Right lobe of liver (tissue), 4 donors: ENCODE measurements at regions not wholly inside any gene's neighbourhood (a gene's known extent, or its start where the extent isn't known, plus 50 kb on each side); places are given as distances from the start of the nearest gene placed in this dataset.

ENCODE experiments used
- POLR2A ChIP-seq: fragments of 450-650 bp; IDR thresholded peaks from one replicate; pipeline ENCODE4 v1.6.1; 2017; ENCODE audit warnings: antibody characterized with exemption, mild to moderate bottlenecking
- TF ChIP-seq, protein P1 (sequence below), 4 donors: fragments of 200-600 bp in 3 of 4; fragments of 450-650 bp in 1 of 4; IDR thresholded peaks; one replicate each; pipeline versions ENCODE4 v1.5.1 to v1.8.0; 2016 to 2022; ENCODE audit warnings: antibody characterized with exemption in 4 of 4, mild to moderate bottlenecking in 2 of 4
- donor health status: DM: no; HTN: no; CAD: no.
- donor health status: DM: no; HTN: no; CAD: no.
- donor health status: DM: no; HTN: yes; CAD: no.

DNA sequence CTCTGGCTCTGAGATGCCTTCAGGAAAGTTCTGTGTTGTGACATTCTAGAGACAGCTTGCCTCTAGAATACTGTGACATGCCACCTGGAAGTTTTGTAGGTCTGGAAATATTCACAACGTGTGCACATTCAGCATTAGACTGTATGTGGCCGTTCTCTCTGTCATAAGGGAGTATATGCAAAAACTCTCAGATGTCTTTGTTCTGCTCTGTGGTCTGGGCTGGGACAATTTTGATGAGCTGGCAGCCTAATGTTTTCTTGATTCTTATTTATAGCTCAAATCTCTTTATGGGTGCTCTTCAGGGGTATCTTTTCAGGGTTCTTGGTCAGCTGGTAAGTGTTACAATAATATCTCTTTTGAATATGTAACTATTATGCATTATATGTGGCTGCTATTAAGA is 355.1 kb downstream of the PAX1 start:
- TF ChIP-seq, protein P1, sequence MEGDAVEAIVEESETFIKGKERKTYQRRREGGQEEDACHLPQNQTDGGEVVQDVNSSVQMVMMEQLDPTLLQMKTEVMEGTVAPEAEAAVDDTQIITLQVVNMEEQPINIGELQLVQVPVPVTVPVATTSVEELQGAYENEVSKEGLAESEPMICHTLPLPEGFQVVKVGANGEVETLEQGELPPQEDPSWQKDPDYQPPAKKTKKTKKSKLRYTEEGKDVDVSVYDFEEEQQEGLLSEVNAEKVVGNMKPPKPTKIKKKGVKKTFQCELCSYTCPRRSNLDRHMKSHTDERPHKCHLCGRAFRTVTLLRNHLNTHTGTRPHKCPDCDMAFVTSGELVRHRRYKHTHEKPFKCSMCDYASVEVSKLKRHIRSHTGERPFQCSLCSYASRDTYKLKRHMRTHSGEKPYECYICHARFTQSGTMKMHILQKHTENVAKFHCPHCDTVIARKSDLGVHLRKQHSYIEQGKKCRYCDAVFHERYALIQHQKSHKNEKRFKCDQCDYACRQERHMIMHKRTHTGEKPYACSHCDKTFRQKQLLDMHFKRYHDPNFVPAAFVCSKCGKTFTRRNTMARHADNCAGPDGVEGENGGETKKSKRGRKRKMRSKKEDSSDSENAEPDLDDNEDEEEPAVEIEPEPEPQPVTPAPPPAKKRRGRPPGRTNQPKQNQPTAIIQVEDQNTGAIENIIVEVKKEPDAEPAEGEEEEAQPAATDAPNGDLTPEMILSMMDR (IDR thresholded peaks at IDR 0.05) = no peak
- TF ChIP-seq POLR2A = no peak
